HepG2 (cell line): ENCODE measurements at regions not wholly inside any gene's neighbourhood (a gene's known extent, or its start where the extent isn't known, plus 50 kb on each side); places are given as distances from the start of the nearest gene placed in this dataset.

ENCODE experiments used
- CBFB ChIP-seq: sonication (generic); formaldehyde crosslinking; IDR thresholded peaks from 2 replicates; pipeline ENCODE4 v1.4.0; 2020; ENCODE audit warnings: missing genetic modification reagents
- CHD4 ChIP-seq: fragments of 200-600 bp; sonication (generic); IDR thresholded peaks from 2 replicates; pipeline ENCODE4 v1.7.0; 2017; ENCODE audit warnings: mild to moderate bottlenecking, low read length, borderline replicate concordance
- FOSL2 ChIP-seq: sonication (generic); formaldehyde crosslinking; IDR thresholded peaks from 2 replicates; pipeline ENCODE4 v1.4.0; 2020; ENCODE audit warnings: missing genetic modification reagents
- KDM2A ChIP-seq: sonication (generic); formaldehyde crosslinking; IDR thresholded peaks from 2 replicates; pipeline ENCODE4 v1.4.0; 2020; ENCODE audit warnings: low read depth, missing genetic modification reagents, borderline replicate concordance
- MAZ ChIP-seq, 2 experiments: sonication (generic) in 1 of 2; formaldehyde crosslinking in 1 of 2; IDR thresholded peaks; 2 replicates each; pipeline versions ENCODE4 v1.5.0 to v1.6.1; 2012 to 2020; ENCODE audit warnings: low read depth in 2 of 2, mild to moderate bottlenecking in 2 of 2, borderline replicate concordance in 1 of 2, improper control_type of control experiment in 1 of 2, low read length in 1 of 2, missing genetic modification reagents in 1 of 2, moderate library complexity in 1 of 2
- MED1 ChIP-seq: sonication (generic); formaldehyde crosslinking; IDR thresholded peaks from 2 replicates; pipeline ENCODE4 v1.4.0; 2020; ENCODE audit warnings: missing genetic modification reagents
- NBN ChIP-seq: fragments of 450-650 bp; conservative IDR thresholded peaks from 2 replicates; pipeline ENCODE4 v1.6.1; 2017
- RXRB ChIP-seq: IDR thresholded peaks from 2 replicates; pipeline ENCODE4 v1.6.1; 2016; ENCODE audit warnings: borderline replicate concordance, missing genetic modification reagents, missing compliant biosample characterization
- SP1 ChIP-seq, 2 experiments: fragments of 450-650 bp in 1 of 2; sonication (generic) in 1 of 2; formaldehyde crosslinking in 1 of 2; IDR thresholded peaks; 2 replicates each; pipeline versions ENCODE4 v1.4.0 to v1.6.1; 2016 to 2020; ENCODE audit warnings: missing genetic modification reagents in 1 of 2
- ZBTB42 ChIP-seq: sonication (generic); formaldehyde crosslinking; IDR thresholded peaks from 2 replicates; pipeline ENCODE4 v1.5.0; 2020; ENCODE audit warnings: mild to moderate bottlenecking, missing genetic modification reagents
- ZNF3 ChIP-seq: IDR thresholded peaks from 2 replicates; pipeline ENCODE4 v1.7.0; 2017; ENCODE audit warnings: inconsistent platforms
- ZNF674 ChIP-seq: sonication (generic); formaldehyde crosslinking; IDR thresholded peaks from 2 replicates; pipeline ENCODE4 v1.5.0; 2020; ENCODE audit warnings: low read depth, mild to moderate bottlenecking, missing genetic modification reagents
- ZNF678 ChIP-seq: sonication (generic); formaldehyde crosslinking; IDR thresholded peaks from 2 replicates; pipeline ENCODE4 v1.4.0; 2020; ENCODE audit warnings: mild to moderate bottlenecking, missing genetic modification reagents
- ZNF850 ChIP-seq: sonication (generic); formaldehyde crosslinking; conservative IDR thresholded peaks from 2 replicates; pipeline ENCODE4 v1.9.0; 2021; ENCODE audit warnings: mild to moderate bottlenecking, missing genetic modification reagents
- ZSCAN9 ChIP-seq: IDR thresholded peaks from 2 replicates; pipeline ENCODE4 v1.6.1; 2016; ENCODE audit warnings: borderline replicate concordance
- TF ChIP-seq, protein P1 (sequence below): sonication (generic); formaldehyde crosslinking; IDR thresholded peaks from 2 replicates; pipeline ENCODE4 v1.4.0; 2020; ENCODE audit warnings: missing genetic modification reagents
- TF ChIP-seq, protein P2 (sequence below): sonication (generic); formaldehyde crosslinking; IDR thresholded peaks from 2 replicates; pipeline ENCODE4 v1.4.0; 2020; ENCODE audit warnings: missing genetic modification reagents
- TF ChIP-seq, protein P3 (sequence below): sonication (generic); formaldehyde crosslinking; IDR thresholded peaks from 2 replicates; pipeline ENCODE4 v1.8.0; 2022; ENCODE audit warnings: mild to moderate bottlenecking, missing genetic modification reagents, moderate library complexity
- TF ChIP-seq, protein P4 (sequence below): sonication (generic); IDR thresholded peaks from 2 replicates; pipeline ENCODE4 v1.6.1; 2016; ENCODE audit warnings: low read depth, borderline replicate concordance
- TF ChIP-seq, protein P5 (sequence below): sonication (generic); formaldehyde crosslinking; IDR thresholded peaks from 2 replicates; pipeline ENCODE4 v1.9.0; 2021; ENCODE audit warnings: mild to moderate bottlenecking, missing genetic modification reagents
- TF ChIP-seq, protein P6 (sequence below): sonication (generic); formaldehyde crosslinking; IDR thresholded peaks from 2 replicates; pipeline ENCODE4 v1.4.0; 2020; ENCODE audit warnings: missing genetic modification reagents

DNA sequence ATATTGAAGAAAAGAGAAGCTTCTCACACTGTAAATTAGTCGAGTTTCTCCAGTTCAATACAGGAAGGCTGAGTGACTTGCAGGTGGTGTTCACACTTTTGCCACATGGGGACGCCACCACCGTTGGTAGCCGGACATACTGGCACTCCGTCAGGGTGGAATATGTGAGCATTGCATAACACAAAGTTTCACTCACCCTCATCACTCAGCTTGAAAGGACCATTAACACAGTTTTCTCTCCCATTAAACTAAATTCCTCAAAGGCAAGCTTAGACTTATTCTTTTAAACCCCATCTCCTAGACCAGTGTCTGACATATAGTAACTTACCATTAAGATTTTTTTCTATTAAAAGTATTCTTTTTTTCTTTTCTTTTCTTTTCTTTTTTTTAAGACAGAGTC is 105.3 kb upstream of the SERBP1 start (continued):
- no peak for TF ChIP-seq ZNF674 (CRISPR knock-in tag)
- TF ChIP-seq ZSCAN9 (CRISPR knock-in tag): peak; percentile 41; the same call in 1 of the 2 replicates
- TF ChIP-seq ZNF3 (CRISPR knock-in tag): no peak
- TF ChIP-seq RXRB: peak; percentile 88
- peak; percentile 74 for TF ChIP-seq MED1
- TF ChIP-seq ZNF850: no peak
- TF ChIP-seq ZBTB42 (CRISPR knock-in tag): no peak
- TF ChIP-seq, protein P1, sequence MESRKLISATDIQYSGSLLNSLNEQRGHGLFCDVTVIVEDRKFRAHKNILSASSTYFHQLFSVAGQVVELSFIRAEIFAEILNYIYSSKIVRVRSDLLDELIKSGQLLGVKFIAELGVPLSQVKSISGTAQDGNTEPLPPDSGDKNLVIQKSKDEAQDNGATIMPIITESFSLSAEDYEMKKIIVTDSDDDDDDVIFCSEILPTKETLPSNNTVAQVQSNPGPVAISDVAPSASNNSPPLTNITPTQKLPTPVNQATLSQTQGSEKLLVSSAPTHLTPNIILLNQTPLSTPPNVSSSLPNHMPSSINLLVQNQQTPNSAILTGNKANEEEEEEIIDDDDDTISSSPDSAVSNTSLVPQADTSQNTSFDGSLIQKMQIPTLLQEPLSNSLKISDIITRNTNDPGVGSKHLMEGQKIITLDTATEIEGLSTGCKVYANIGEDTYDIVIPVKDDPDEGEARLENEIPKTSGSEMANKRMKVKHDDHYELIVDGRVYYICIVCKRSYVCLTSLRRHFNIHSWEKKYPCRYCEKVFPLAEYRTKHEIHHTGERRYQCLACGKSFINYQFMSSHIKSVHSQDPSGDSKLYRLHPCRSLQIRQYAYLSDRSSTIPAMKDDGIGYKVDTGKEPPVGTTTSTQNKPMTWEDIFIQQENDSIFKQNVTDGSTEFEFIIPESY (CRISPR knock-in tag): peak; percentile 38; the same call in 1 of the 2 replicates
- TF ChIP-seq, protein P2, sequence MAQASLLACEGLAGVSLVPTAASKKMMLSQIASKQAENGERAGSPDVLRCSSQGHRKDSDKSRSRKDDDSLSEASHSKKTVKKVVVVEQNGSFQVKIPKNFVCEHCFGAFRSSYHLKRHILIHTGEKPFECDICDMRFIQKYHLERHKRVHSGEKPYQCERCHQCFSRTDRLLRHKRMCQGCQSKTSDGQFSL (CRISPR knock-in tag): no peak
- TF ChIP-seq ZNF678 (CRISPR knock-in tag): no peak
- peak; percentile 63 for TF ChIP-seq KDM2A
- TF ChIP-seq, protein P3, sequence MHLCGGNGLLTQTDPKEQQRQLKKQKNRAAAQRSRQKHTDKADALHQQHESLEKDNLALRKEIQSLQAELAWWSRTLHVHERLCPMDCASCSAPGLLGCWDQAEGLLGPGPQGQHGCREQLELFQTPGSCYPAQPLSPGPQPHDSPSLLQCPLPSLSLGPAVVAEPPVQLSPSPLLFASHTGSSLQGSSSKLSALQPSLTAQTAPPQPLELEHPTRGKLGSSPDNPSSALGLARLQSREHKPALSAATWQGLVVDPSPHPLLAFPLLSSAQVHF (CRISPR knock-in tag): no peak
- no peak for TF ChIP-seq CHD4
- TF ChIP-seq, protein P4, sequence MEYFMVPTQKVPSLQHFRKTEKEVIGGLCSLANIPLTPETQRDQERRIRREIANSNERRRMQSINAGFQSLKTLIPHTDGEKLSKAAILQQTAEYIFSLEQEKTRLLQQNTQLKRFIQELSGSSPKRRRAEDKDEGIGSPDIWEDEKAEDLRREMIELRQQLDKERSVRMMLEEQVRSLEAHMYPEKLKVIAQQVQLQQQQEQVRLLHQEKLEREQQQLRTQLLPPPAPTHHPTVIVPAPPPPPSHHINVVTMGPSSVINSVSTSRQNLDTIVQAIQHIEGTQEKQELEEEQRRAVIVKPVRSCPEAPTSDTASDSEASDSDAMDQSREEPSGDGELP: peak; percentile 33; the same call in 1 of the 2 replicates
- TF ChIP-seq MAZ (IDR thresholded peaks at IDR 0.05; ENCODE audit: borderline replicate concordance, low read depth, low read length): no peak
- no peak for TF ChIP-seq MAZ (CRISPR knock-in tag; IDR thresholded peaks at IDR 0.05; ENCODE audit: low read depth)
- no peak for TF ChIP-seq NBN
- TF ChIP-seq FOSL2 (CRISPR knock-in tag): peak; percentile 81
- no peak for TF ChIP-seq SP1 (IDR thresholded peaks at IDR 0.05)
- no peak for TF ChIP-seq SP1 (CRISPR knock-in tag; IDR thresholded peaks at IDR 0.05)
- TF ChIP-seq CBFB (CRISPR knock-in tag): 0 out of 2 replicates have a peak, but pooled peaks have one; percentile 37
- TF ChIP-seq, protein P5, sequence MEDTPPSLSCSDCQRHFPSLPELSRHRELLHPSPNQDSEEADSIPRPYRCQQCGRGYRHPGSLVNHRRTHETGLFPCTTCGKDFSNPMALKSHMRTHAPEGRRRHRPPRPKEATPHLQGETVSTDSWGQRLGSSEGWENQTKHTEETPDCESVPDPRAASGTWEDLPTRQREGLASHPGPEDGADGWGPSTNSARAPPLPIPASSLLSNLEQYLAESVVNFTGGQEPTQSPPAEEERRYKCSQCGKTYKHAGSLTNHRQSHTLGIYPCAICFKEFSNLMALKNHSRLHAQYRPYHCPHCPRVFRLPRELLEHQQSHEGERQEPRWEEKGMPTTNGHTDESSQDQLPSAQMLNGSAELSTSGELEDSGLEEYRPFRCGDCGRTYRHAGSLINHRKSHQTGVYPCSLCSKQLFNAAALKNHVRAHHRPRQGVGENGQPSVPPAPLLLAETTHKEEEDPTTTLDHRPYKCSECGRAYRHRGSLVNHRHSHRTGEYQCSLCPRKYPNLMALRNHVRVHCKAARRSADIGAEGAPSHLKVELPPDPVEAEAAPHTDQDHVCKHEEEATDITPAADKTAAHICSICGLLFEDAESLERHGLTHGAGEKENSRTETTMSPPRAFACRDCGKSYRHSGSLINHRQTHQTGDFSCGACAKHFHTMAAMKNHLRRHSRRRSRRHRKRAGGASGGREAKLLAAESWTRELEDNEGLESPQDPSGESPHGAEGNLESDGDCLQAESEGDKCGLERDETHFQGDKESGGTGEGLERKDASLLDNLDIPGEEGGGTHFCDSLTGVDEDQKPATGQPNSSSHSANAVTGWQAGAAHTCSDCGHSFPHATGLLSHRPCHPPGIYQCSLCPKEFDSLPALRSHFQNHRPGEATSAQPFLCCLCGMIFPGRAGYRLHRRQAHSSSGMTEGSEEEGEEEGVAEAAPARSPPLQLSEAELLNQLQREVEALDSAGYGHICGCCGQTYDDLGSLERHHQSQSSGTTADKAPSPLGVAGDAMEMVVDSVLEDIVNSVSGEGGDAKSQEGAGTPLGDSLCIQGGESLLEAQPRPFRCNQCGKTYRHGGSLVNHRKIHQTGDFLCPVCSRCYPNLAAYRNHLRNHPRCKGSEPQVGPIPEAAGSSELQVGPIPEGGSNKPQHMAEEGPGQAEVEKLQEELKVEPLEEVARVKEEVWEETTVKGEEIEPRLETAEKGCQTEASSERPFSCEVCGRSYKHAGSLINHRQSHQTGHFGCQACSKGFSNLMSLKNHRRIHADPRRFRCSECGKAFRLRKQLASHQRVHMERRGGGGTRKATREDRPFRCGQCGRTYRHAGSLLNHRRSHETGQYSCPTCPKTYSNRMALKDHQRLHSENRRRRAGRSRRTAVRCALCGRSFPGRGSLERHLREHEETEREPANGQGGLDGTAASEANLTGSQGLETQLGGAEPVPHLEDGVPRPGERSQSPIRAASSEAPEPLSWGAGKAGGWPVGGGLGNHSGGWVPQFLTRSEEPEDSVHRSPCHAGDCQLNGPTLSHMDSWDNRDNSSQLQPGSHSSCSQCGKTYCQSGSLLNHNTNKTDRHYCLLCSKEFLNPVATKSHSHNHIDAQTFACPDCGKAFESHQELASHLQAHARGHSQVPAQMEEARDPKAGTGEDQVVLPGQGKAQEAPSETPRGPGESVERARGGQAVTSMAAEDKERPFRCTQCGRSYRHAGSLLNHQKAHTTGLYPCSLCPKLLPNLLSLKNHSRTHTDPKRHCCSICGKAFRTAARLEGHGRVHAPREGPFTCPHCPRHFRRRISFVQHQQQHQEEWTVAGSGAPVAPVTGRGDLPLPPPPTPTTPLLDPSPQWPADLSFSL (CRISPR knock-in tag): no peak
- TF ChIP-seq, protein P6, sequence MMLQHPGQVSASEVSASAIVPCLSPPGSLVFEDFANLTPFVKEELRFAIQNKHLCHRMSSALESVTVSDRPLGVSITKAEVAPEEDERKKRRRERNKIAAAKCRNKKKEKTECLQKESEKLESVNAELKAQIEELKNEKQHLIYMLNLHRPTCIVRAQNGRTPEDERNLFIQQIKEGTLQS (CRISPR knock-in tag): 0 out of 2 replicates have a peak, but pooled peaks have one; percentile 44
